Neural cell (in vitro differentiated cells): ENCODE measurements at regions not wholly inside any gene's neighbourhood (a gene's known extent, or its start where the extent isn't known, plus 50 kb on each side); places are given as distances from the start of the nearest gene placed in this dataset.

Experiments used
- CTCF ChIP-seq: fragments of 450-650 bp; IDR thresholded peaks from 2 replicates; pipeline ENCODE4 v1.5.1; 2014; ENCODE audit warnings: antibody characterized with exemption, mild to moderate bottlenecking, moderate library complexity; ENCODE audit not compliant: poor library complexity, severe bottlenecking
- EP300 ChIP-seq: fragments of 450-650 bp; conservative IDR thresholded peaks from 2 replicates; pipeline ENCODE4 v1.6.1; 2014; ENCODE audit warnings: antibody characterized with exemption, mild to moderate bottlenecking, moderate library complexity; ENCODE audit not compliant: poor library complexity, severe bottlenecking
- EZH2 ChIP-seq: fragments of 200-600, 300-800 bp; shearing (Covaris generic), sonication (generic); IDR thresholded peaks from 2 replicates; pipeline ENCODE4 v1.6.1; 2014; ENCODE audit warnings: antibody characterized with exemption, low read length, borderline replicate concordance, mild to moderate bottlenecking; ENCODE audit not compliant: insufficient read depth, poor library complexity, severe bottlenecking
- MXI1 ChIP-seq: fragments of 450-650 bp; conservative IDR thresholded peaks from 2 replicates; pipeline ENCODE4 v1.6.1; 2014; ENCODE audit warnings: antibody characterized with exemption, mild to moderate bottlenecking; ENCODE audit not compliant: poor library complexity, severe bottlenecking
- POLR2AphosphoS5 ChIP-seq: IDR thresholded peaks from 2 replicates; pipeline ENCODE4 v1.6.1; 2012
- RAD21 ChIP-seq: fragments of 450-650 bp; conservative IDR thresholded peaks from 2 replicates; pipeline ENCODE4 v1.6.1; 2014; ENCODE audit warnings: antibody characterized with exemption, mild to moderate bottlenecking, moderate library complexity
- REST ChIP-seq: IDR thresholded peaks from 2 replicates; pipeline ENCODE4 v1.6.1; 2012; ENCODE audit warnings: borderline replicate concordance
- SMC3 ChIP-seq: fragments of 450-650 bp; conservative IDR thresholded peaks from 2 replicates; pipeline ENCODE4 v1.6.1; 2014; ENCODE audit warnings: antibody characterized with exemption, mild to moderate bottlenecking, moderate library complexity; ENCODE audit not compliant: poor library complexity
- TAF1 ChIP-seq: IDR thresholded peaks from 2 replicates; pipeline ENCODE4 v1.6.1; 2012; ENCODE audit warnings: low read depth

GRCh38 chr13:110984798-110985197 is 69.9 kb upstream of the ANKRD10 start:
- no peak for TF ChIP-seq CTCF
- no peak for TF ChIP-seq POLR2AphosphoS5
- no peak for TF ChIP-seq EZH2
- no peak for TF ChIP-seq REST
- no peak for TF ChIP-seq EP300
- no peak for TF ChIP-seq TAF1
- no peak for TF ChIP-seq SMC3
- TF ChIP-seq RAD21: no peak
- TF ChIP-seq MXI1: no peak
